HEK293T (cell line): ENCODE measurements at regions not wholly inside any gene's neighbourhood (a gene's known extent, or its start where the extent isn't known, plus 50 kb on each side); places are given as distances from the start of the nearest gene placed in this dataset.

ENCODE experiments used
- BHLHE40 ChIP-seq: fragments of 450-650 bp; IDR thresholded peaks from 2 replicates; pipeline ENCODE4 v1.6.1; 2016; ENCODE audit warnings: mild to moderate bottlenecking, moderate library complexity, borderline replicate concordance
- FOXA1 ChIP-seq: fragments of 450-650 bp; IDR thresholded peaks from 2 replicates; pipeline ENCODE4 v1.6.1; 2016; ENCODE audit warnings: mild to moderate bottlenecking
- HDGF ChIP-seq: fragments of 450-650 bp; IDR thresholded peaks from 2 replicates; pipeline ENCODE4 v1.6.1; 2017; ENCODE audit warnings: antibody characterized with exemption, borderline replicate concordance
- LEF1 ChIP-seq: fragments of 450-650 bp; IDR thresholded peaks from 2 replicates; pipeline ENCODE4 v1.6.1; 2017; ENCODE audit warnings: mild to moderate bottlenecking, borderline replicate concordance
- NFRKB ChIP-seq: fragments of 450-650 bp; IDR thresholded peaks from 2 replicates; pipeline ENCODE4 v1.6.1; 2016; ENCODE audit warnings: mild to moderate bottlenecking, moderate library complexity
- SP1 ChIP-seq: fragments of 450-650 bp; IDR thresholded peaks from 2 replicates; pipeline ENCODE4 v1.6.1; 2017
- SUZ12 ChIP-seq: fragments of 450-650 bp; IDR thresholded peaks from 2 replicates; pipeline ENCODE4 v1.6.1; 2016; ENCODE audit warnings: mild to moderate bottlenecking

DNA sequence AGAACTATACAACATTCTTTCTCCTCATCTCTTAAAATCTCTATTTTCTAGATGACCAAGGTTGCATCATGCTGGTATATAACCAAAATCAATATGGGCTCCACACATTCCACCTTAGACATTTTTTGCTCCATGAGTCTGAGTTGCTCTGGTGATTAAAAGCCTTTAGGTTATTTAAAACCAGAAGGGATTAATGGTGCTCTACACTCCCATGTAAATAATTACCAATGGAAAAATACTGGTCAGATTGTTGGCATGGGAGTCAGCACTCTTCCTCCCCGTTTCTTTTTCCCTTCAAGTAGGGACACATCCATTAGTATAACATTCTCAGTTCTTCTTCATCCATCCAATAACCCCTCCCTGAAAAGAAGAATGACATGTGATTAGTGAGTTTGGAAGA is 747.7 kb downstream of the PCDH17 start:
- no peak for TF ChIP-seq HDGF
- no peak for TF ChIP-seq SP1
- no peak for TF ChIP-seq SUZ12
- no peak for TF ChIP-seq LEF1
- no peak for TF ChIP-seq BHLHE40
- TF ChIP-seq FOXA1 = no peak
- no peak for TF ChIP-seq NFRKB
